GM10266 (cell line): ENCODE measurements at regions not wholly inside any gene's neighbourhood (a gene's known extent, or its start where the extent isn't known, plus 50 kb on each side); places are given as distances from the start of the nearest gene placed in this dataset.

Experiments used
- DNase-seq: peaks from one replicate; pipeline ENCODE4 v3.0.0; 2012; ENCODE audit errors: extremely low spot score
- CTCF ChIP-seq: IDR thresholded peaks from 2 replicates; pipeline ENCODE4 v1.5.1; 2012; ENCODE audit warnings: mild to moderate bottlenecking, low read depth; ENCODE audit not compliant: control insufficient read depth, insufficient read depth; ENCODE audit errors: missing control alignments

DNA sequence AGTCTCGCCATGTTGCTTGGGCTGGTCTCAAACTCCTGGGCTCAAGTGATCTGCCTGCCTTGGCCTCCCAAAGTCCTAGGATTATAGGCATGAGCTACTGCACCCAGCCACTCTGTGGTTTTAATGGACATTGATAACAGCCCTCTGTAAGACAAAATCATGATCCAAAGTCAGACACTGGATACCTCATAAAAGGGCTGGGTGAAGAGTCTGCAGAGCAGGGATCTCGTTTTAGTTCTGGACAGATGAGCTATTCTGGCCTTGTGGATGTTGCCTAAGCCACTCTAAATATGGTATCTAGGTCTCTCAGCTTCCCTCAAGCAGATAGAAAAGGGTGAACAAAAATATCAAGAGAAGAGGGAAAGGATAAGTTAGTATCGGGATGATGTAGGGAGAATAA lies 133.4 kb upstream of the OSMR start:
- TF ChIP-seq CTCF, result no peak
- no peak for DNase-seq

DNA sequence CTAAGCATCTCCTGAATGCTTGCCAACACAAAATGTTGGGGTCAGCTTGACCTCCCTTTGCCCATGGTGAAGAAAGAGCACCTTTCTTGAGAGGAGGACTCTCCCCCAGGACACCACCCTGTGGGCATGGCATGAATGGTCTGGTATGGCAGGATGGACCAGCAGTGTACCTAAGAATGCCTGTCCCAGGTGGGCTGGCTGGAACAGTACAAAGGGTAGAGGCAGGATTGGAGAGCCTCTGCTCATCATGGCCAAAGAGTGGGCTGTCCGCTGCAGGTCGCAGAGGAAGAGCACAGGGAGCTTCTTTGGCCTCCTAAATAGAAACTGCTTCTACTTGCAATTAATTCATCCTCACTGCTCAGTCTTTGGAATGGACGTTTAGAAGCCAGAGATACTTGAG lies 131.6 kb upstream of the OSMR start:
- no peak for DNase-seq
- TF ChIP-seq CTCF, result no peak

- no peak for DNase-seq
- no peak for TF ChIP-seq CTCF
Observed at GRCh38 chr5:38714703-38715355, 131.0 kb upstream of the OSMR start.

GRCh38 chr5:38715696-38716095 lies 130.1 kb upstream of the OSMR start:
- DNase-seq, result no peak
- no peak for TF ChIP-seq CTCF

DNA sequence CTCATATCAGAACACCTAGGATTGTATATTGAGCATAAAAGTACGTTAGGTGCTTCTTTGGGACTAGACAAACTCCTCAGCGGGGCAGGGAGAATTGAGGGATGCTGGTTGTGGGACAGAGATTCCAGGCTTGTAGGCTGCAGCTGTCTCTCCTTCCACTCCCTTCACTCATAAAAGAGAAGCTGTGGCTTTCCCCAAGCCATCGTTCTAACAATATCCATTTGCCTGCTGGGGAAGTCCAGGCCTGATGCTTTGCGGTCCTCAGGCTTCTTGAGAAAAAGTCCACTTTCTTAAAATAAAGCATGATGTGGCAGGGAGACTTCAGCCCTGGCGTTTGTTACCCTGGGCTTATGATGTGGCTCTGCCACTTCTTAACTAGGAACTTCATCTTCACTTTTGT lies 129.3 kb upstream of the OSMR start:
- TF ChIP-seq CTCF, result no peak
- DNase-seq, result no peak

GRCh38 chr5:38718771-38719391 lies 126.9 kb upstream of the OSMR start:
- TF ChIP-seq CTCF, result no peak
- DNase-seq, result no peak

GRCh38 chr5:38719403-38719802 lies 126.4 kb upstream of the OSMR start:
- no peak for TF ChIP-seq CTCF
- DNase-seq, result no peak
